GM12891 (cell line): ENCODE measurements at regions not wholly inside any gene's neighbourhood (a gene's known extent, or its start where the extent isn't known, plus 50 kb on each side); places are given as distances from the start of the nearest gene placed in this dataset.
"Not testable (repeated sequence)": the region's sequence is repeated elsewhere in the genome, so short reads cannot be mapped to it uniquely, and the experiment has no call there.

ENCODE experiments used
- DNase-seq: peaks from one replicate; pipeline ENCODE4 v3.0.0; 2011; ENCODE audit warnings: low spot score; ENCODE audit not compliant: insufficient read length
- FAIRE-seq: peaks from 2 replicates; lab custom pipeline; 2011; peaks lifted over from hg19 to GRCh38; lab: Jason Lieb, UNC
- PAX5 ChIP-seq: IDR thresholded peaks from 2 replicates; pipeline ENCODE4 v1.6.1; 2011; ENCODE audit warnings: low read length, moderate library complexity, mild to moderate bottlenecking; ENCODE audit not compliant: insufficient read depth, severe bottlenecking
- POLR2A ChIP-seq: IDR thresholded peaks from 2 replicates; pipeline ENCODE4 v1.6.1; 2011; ENCODE audit warnings: low read depth, low read length, control low read depth
- POLR2AphosphoS5 ChIP-seq: IDR thresholded peaks from 2 replicates; pipeline ENCODE4 v1.6.1; 2011; ENCODE audit warnings: low read depth, low read length, control low read depth
- POU2F2 ChIP-seq: IDR thresholded peaks from 2 replicates; pipeline ENCODE4 v1.6.1; 2011; ENCODE audit warnings: low read depth, mild to moderate bottlenecking, control low read depth, low read length, moderate library complexity
- SPI1 ChIP-seq: IDR thresholded peaks from 2 replicates; pipeline ENCODE4 v1.6.1; 2011; ENCODE audit warnings: low read depth, low read length, control low read depth
- TAF1 ChIP-seq: IDR thresholded peaks from 2 replicates; pipeline ENCODE4 v1.6.1; 2011; ENCODE audit warnings: low read depth, low read length, control low read depth

DNA sequence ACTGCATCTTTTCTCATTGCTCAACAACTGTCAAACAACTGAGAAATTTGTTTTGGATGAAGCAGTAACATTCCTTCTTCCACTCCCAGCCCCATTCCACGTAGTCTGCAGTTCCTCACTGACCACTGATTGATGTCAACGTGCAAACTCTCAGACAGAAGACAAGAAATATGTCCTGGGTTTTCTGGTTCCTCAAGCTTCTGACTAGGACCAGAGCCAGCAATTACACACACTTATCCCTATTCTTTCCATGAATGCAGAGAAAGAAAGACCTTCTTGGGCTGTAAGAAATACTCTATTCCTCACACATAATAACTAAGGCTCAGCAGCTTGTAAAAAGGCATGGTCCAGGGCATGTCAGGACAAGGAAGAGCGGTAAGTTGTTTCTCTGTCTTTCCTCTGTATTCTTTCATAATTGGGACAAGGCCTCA lies 790.1 kb upstream of the SLC35B3 start:
- DNase-seq: no peak
- FAIRE-seq: no peak
- no peak for TF ChIP-seq POLR2A
- no peak for TF ChIP-seq POLR2AphosphoS5
- no peak for TF ChIP-seq SPI1

DNA sequence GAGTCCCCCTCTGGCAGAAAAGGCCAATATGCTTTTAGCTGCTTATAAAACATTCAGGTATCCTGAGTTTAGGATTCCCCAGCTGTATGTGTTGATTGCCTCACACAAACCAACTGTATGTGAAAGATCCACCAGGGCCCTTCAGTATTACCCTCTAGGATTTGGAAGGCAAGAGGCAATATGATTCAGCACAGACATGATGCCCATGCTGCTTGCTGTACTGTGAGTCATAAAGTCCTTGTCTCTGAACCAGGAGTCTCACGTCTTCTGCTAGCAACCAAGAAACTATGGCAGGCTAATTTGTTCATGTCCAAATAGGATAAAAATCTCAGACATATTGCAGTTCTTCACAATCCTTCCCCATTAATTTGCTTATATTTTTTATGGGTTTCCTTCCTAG lies 789.2 kb upstream of the SLC35B3 start:
- TF ChIP-seq POLR2AphosphoS5 (no peak), TAF1 (no peak), SPI1 (no peak), PAX5 (no peak)
- no peak for DNase-seq
- FAIRE-seq: no peak

DNA sequence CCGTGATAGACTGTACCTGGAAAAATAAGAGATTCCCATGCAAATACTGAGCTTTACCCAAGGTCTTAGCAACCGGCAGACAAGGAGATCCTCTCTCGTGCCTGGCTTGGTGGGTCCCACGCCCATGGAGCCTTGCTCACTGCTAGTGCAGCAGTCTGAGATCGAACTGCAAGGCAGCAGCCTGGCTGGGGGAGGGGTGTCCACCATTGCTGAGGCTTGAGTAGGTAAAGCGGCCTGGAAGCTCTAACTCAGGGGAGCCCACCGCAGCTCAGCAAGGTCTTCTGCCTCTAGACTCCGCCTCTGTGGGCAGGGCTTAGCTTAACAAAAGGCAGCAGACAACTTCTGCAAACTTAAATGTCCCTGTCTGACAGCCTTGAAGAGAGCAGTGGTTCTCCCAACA lies 778.4 kb upstream of the SLC35B3 start:
- FAIRE-seq, DNase-seq: not testable (repeated sequence)

DNA sequence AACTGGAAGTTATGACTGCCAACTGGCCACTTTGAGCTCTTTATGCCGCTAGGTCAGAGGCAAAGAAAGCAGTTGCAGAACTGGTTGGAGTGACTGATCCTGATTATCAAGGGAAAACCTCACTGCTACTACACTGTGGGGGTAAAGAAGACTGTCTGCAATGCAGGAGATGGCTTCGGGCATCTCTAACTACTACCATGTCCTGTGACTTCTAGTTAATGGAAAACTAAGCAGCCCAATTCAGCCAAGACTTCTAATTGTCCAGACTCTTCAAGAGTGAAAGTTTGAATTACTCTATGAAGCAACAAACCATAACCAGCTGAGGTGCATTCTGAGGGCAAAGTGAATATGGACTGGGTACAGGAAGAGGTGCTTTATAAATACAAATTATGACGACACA lies 773.6 kb upstream of the SLC35B3 start:
- FAIRE-seq: no peak
- no peak for DNase-seq
- TF ChIP-seq POLR2A: no peak
- TF ChIP-seq PAX5: no peak
- no peak for TF ChIP-seq POLR2AphosphoS5
- TF ChIP-seq POU2F2: no peak
- TF ChIP-seq SPI1: no peak
- no peak for TF ChIP-seq TAF1

DNA sequence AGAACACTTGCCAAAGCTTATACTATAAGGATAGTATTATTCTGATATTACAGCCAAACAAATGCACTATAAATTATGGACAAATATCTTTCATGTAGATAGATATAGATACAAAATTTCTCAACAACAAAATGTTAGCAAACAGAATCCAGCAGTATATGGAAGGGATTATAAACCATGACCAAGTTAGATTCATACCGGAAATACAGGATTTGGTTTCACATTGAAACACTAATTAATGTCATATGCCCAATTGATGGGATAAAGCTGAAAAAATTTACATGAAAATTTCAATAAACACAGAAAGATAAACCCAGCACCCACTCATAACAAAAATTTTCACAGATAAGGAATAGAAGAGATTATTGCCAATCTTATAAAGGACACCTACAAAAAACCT lies 770.3 kb upstream of the SLC35B3 start:
- TF ChIP-seq POLR2AphosphoS5 (no peak), PAX5 (no peak), POU2F2 (no peak), SPI1 (no peak), POLR2A (no peak), TAF1 (no peak)
- DNase-seq (no peak), FAIRE-seq (no peak)

DNA sequence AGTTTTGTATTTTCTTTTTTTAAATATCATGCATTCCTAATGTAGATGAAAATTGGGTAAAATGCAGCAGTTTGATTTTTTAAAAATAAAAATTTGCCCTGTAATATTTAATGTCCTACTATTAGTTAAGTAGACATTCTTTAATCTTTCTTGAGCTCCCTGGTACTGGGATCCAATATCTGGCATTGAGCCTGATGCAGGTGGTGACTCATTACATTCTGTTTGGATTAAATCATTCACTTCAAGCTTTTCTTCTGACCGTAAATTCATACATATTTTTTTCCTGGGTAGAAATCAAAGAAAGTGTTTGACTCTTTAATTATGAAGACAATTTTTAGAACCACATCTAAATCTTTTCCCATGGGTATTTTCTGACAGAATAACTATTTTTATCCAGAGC lies 768.8 kb upstream of the SLC35B3 start:
- no peak for FAIRE-seq
- no peak for TF ChIP-seq POLR2AphosphoS5
- TF ChIP-seq SPI1: no peak
- TF ChIP-seq POU2F2: no peak
- no peak for TF ChIP-seq PAX5
- TF ChIP-seq TAF1: no peak
- TF ChIP-seq POLR2A: no peak
- no peak for DNase-seq

DNA sequence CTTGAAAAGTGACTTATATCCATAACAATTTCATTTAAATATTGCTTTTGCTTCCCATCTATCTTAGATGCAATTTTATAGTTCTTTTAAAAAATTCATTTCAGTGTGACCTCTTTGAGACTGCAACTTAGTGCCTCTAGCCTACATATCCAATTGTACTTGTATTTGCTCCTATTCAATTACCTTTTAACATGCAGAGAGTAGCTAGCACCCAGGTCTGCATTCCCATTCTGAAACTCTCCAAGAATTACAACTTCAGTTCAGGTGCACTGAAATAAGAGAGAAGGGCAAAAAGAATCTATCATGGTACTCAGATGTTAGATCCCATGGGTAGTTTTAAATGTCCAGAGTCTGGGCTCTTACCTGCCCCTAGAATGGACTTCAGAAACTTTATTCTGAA lies 765.4 kb upstream of the SLC35B3 start:
- TF ChIP-seq SPI1: no peak
- TF ChIP-seq POU2F2: no peak
- no peak for TF ChIP-seq POLR2A
- no peak for TF ChIP-seq PAX5
- TF ChIP-seq TAF1: no peak
- no peak for TF ChIP-seq POLR2AphosphoS5
- DNase-seq (no peak), FAIRE-seq (no peak)

DNA sequence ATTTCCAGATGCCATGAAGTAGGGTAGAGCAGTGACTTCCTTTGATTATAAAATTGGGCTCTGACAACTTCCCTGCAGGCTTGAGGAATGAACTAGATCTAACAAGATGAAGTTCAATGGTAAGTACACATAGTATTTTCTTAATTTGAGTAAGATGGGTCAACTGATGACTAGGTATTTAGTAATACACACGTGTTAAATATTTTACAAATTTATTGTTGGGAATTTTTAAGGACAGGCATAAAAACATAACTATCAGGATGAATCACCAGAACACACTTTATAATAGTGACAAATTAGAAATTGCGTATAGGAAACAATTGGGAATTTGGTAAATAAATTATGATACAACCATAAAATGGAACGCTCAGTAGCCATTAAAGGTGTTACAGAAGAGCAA lies 762.4 kb upstream of the SLC35B3 start:
- TF ChIP-seq POU2F2 (no peak), POLR2AphosphoS5 (no peak), POLR2A (no peak), SPI1 (no peak), PAX5 (no peak), TAF1 (no peak)
- no peak for DNase-seq
- FAIRE-seq: no peak

DNA sequence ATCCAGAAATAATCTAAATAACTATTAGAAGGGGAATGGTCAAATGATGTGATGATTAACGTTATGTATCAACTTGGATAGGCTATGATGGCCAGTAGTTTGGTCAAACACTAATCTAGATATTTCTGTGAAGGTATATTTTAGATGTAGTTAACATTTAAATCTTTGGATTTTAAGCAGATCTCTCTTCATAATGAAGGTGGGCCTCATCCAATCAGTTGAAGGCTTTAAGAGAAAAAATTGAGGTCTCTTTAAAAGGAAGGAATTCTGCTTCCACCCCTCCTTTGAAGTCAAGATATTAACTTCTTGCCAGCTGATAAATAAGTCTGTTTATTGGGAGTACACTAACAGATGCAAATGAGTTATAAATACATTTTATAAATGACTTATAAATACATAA lies 760.0 kb upstream of the SLC35B3 start:
- DNase-seq (no peak), FAIRE-seq (no peak)
- no peak for TF ChIP-seq POU2F2

DNA sequence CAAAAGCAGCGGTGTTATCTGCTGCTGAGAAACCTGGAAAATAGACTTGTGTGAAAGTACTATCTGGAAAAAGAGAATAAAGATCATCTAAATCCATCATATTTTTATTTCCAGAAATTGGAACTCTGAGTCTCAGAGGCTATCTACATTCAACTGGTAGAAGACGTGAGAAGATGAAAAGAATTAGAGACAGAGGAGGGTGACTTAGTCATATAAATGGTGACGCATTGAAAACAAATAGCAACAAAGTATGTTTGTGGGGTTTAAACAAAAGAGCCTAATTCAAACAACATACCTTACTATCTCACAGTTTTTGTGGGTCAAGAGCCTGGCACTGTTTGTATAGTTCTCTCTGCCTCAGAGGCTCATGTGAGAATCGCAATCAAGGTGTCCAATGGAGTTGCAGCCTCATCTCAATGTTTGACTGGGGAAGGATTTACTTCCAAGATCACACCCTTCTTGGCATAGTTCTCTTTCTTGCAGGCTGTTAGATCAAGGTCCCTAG lies 757.1 kb upstream of the SLC35B3 start:
- FAIRE-seq (no peak), DNase-seq (no peak)
- TF ChIP-seq SPI1 (no peak), PAX5 (no peak), POLR2AphosphoS5 (no peak), POU2F2 (no peak), POLR2A (no peak), TAF1 (no peak)

DNA sequence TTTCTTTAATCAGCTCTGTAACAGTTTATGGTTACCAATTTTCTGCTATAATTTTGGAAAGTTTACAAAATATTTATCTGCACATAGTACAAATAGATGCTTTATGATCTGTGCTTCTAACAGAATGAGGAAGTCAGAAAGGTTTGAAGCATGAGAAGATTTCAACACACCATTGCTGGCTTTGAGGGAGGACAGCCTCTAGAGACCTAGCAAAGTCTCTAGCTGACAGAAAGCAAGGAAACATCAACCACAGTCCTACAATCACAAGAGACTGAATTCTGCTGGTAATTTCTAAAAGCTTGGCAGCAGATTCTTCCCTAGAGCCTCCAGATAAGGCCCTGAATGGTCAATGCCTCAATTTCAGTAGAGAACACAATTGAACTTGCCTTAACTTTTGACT lies 750.8 kb upstream of the SLC35B3 start:
- FAIRE-seq (no peak), DNase-seq (no peak)
- TF ChIP-seq TAF1 (no peak), POU2F2 (no peak), POLR2AphosphoS5 (no peak), POLR2A (no peak), SPI1 (no peak), PAX5 (no peak)
